HG03558 (cell line): ENCODE measurements at regions not wholly inside any gene's neighbourhood (a gene's known extent, or its start where the extent isn't known, plus 50 kb on each side); places are given as distances from the start of the nearest gene placed in this dataset.
"Not testable (repeated sequence)": the region's sequence is repeated elsewhere in the genome, so short reads cannot be mapped to it uniquely, and the experiment has no call there.

Experiments
- ATAC-seq: cut with Tn5 transposase; IDR thresholded peaks from one replicate; pipeline ENCODE4 v1.9.1; 2021; ENCODE audit warnings: moderate number of reproducible peaks; ENCODE audit not compliant: unreplicated experiment; ENCODE audit errors: extremely low read depth

DNA sequence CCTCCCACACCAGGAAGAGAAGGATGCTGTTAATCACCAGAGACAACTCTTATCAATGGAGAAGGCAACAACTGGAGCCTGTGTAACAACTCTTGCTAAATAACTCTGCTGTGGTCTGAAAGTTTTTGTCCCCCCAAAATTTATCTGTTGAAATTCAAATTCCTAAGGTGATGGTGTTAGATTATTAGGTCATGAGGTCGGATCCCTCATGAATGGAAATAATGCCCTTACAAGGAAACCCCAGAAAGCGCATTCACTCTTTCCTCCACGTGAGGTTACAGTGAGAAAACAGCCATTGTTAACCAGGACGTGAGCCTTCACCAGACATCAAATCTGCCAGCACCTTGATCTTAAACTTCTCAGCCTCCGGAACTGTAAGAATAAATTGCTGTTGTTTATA lies 141.9 kb upstream of the CXADR start:
- no peak for ATAC-seq

DNA sequence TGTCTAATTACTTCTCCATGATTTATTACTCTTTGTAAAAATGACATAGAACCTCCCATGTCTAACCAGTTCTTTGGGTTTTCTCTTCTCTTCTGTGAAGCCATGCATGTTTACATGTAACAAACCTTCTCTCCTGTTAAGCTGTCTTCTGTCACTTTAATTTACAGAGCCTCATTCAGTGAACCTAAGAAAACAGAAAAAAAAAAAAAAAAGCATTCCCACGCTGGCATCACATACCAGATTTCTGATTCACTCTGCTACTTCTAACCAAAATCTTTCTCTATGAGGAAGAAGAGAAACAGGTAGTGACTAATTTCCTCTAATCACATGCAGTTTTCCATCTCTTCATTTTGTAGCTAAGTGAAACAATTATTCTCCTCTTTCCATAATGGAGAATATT lies 141.4 kb upstream of the CXADR start:
- ATAC-seq: no peak

DNA sequence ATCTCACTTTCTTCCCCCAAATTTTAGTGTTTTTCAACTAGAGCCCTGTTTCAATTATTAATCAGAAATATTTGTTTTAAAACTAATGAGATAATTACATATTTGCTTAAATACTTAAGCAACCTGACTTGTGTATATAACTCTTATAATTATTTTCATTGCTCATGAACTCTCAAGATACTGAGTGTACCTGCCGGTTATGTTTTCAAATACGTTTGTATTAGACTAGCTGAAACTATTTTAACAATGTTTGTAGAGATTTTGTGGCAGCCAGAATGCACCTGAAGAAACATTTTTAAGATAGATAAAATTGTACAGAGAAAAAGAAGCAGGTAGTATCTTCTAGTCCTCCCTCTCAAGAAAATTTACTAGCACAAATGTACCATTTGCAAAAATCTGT lies 140.6 kb upstream of the CXADR start:
- no peak for ATAC-seq

DNA sequence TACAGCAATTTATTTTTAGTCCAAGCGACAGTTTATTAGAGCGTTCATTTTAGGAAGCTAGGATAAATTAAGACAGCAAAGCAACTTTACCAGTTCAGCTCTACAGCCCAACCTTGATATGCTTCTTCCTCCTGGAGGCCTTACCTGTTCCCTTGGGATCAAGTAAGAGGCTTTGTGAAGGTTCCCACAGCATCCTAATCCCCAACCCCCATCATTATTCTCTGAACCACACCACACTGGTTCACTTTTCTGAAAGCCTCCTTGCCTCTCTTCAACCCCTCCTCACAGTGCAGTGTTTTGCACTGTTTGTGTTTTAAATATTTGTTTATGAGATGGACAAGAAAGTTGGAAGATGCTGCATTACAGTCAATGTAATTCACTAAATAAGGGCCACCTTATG lies 126.3 kb upstream of the CXADR start:
- no peak for ATAC-seq

DNA sequence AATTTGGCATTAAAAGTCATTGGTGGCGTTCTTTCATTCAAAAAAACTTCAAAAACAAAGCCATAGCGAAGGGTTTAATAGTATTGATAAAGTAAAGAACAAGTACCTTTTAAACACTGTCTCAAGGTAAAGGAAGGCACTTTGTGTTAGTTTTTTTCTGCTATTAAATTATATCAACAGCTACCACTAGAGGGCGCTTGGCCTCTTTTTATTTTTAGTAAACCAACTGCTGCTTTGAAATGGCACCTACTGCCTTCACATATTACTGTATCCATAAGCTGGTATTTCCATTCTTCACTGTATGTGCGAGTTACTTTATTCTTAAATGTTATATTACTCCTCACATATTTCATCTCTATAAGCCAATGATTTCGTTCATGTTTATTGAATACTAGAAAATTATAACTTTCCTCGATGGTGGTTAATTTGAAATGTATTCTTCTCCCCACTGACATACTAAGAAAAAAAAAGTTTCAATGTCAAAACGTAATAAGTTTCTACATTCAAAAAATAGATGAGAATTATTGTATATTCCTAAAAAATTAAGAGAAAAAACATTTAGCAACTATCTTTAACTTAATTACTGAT lies 125.7 kb upstream of the CXADR start:
- no peak for ATAC-seq

DNA sequence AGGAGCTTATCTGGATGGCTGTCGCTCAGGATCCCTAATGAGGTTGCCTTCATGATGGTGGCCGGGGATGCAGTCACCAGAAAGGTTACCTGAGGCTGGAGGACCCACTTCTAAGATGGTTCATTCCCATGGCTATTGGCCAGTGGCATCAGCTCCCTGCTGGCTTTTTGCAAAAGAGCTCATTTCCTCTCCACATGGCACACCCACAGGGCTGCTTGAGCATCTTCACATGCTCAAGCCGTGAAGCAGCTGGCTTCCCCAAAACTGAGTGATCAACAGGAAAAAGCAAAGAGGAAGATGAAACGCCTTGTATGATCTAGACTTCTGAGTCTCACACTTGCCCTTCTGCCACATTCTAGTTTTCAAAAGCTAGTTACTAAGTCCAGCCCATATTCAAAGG lies 124.6 kb upstream of the CXADR start:
- no peak for ATAC-seq

DNA sequence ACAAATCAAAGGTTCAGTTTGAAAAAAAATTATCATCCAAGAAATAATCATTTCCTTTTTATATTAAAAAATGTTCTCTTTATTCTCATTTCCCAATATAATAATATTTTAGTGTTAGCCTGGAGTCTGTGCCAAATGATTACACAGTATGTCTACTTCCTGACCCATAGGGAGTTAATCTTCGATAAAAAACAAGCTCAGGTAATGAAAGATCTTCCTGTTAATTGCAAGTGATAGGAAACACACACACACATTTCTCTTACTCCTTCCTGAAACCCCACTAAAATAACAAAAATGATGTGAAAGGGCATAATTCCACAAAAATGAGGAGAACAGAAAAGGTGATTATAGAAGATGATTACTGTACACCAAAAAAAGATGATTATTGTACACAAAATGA lies 123.5 kb upstream of the CXADR start:
- no peak for ATAC-seq

DNA sequence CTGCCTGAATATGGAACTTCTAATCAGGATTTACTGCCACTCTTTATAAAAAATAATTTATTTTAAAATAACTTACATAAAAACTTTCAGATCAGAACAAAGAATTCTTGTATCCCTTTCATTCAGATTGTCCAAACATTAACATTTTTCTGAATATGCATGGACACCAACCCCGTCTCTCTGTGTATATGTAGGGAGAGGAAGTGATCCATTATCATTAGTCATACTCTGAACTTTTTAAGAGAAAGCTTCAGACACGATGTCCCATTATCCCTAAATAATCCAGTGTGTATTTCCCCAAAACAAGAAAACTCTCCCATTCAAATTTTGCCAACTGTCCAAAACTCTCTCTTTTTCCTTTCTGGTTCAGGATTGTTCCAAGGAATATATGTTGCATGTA lies 122.3 kb upstream of the CXADR start:
- no peak for ATAC-seq

DNA sequence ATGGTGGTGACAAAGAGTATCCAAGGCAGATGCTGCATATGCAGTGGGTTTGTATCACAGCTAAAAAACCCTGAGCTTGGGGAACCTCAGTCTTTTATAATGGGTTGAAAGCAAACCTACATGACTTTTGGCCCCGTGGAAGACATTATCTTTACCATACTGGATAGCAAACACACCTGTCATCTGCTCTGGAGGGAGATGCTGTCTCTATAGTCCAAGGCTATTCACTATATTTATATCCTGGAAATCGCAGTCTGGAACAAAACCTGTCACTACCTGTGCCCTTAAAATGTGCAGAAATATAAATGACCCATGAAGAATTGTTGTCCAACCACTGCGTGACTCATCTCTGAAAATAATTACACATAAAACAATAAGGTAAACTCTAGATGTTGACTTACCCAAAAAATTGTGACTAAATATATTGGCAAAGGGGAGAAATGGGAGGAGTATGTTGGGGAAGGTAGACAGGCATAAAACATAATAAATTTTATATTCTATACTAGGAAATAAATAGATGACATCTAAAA lies 121.0 kb upstream of the CXADR start:
- ATAC-seq: no peak

DNA sequence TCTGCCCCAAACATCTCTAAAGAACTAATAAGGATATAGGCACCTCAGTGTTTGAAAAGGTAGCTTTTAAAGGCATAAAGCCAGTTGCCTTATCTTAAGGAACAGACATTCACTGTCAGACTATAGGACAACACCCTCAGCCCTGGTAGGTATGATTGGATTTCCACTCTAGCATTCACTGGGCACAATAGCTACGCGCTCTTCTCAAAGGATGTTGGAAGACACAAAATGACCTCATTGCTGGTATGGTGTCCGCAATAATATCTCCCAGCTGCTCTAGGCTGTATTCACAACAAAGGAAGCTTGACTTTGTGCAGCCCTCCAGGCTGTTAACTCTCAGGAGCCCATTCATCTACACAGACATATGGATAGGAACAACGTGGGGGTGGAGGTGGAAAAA lies 119.4 kb upstream of the CXADR start:
- no peak for ATAC-seq

DNA sequence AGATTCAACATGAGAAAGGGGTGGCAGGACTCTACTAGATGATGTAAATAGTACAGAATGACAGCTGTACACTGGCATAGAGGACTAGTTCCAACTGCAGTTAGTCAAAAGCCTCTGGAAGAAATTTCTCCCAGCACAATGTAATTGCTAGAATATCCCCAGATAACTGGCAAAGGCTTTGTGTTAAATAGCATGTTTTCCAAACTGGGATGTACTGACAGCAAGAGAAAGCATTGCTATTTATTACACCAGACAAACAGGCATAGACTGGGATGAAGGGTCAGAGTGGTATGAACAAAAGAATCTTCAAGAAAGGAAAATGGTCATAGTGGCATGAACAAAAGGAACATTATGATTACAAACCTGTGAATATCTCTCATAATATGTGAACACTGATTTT lies 115.9 kb upstream of the CXADR start:
- no peak for ATAC-seq

DNA sequence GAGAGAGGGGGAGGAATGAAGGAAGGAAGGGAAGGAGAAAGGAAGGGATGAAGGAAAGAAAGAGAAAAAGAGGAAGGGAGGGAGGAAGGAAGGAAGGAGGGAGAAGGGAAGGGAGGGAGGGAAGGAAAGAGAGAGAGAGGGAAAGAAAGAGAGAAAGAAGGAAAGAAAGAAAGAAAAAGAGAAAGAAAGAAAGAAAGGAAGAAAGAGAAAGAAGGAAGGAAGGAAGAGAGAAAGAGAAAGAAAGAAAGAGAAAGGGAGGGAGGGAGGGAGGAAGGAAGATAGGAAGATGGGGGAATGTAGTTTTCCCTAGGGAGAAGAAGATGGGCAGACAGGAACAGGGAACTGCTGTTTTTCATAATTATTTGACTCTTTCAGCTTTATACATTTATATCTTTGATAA lies 115.1 kb upstream of the CXADR start:
- no peak for ATAC-seq

DNA sequence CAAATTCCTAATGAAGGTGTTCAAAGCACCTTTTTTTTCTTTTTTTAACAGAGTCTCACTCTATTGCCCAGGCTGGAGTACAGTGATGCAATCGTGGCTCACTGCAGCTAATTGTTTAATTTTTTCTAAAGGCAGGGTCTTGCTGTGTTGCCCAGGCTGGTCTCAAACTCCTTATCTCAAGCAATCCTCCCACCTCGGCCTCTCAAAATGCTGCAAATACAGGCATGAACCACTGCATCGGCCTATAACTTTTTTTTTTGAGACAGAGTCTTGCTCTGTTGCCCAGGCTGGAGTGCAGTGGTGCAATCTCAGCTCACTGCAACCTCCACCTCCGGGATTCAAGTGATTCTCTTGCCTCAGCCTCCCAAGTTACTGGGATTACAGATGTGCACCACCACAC lies 113.9 kb upstream of the CXADR start:
- ATAC-seq: not testable (repeated sequence)

DNA sequence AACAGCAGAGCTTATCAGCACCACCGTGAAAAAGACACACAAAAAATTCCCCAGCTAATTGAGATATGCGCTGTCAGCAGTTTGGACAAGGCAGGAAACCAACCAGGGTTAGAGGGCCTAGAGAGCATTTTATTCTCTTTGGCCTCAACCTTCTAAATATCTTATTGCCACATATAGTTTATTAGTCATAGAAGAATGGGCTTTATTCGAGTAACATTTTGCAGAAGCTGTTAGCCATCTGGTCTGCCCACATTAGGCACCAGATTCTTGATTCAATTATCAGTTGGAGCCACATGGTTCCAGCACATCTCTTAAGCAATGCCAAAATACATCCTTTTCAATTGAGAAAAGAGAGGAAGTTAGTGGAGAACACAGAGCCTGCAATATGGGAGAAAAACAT lies 109.9 kb upstream of the CXADR start:
- no peak for ATAC-seq

DNA sequence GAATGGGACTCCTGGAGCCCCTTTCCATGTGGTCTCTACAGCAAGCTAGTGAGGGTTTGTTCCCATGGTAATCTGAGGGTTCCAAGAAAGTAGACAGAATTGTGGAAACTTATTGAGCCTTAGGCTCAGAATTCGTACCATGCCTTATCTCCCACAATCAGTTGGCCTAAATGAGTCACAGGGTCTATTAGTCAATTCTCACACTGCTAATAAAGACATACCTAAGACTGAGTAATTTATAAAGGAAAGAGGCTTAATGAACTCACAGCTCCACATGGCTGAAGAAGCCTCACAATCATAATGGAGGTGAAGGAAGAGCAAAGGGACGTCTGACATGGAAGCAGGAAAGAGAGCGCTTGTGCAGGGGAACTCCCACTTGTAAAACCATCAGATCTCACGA lies 106.6 kb upstream of the CXADR start:
- no peak for ATAC-seq

DNA sequence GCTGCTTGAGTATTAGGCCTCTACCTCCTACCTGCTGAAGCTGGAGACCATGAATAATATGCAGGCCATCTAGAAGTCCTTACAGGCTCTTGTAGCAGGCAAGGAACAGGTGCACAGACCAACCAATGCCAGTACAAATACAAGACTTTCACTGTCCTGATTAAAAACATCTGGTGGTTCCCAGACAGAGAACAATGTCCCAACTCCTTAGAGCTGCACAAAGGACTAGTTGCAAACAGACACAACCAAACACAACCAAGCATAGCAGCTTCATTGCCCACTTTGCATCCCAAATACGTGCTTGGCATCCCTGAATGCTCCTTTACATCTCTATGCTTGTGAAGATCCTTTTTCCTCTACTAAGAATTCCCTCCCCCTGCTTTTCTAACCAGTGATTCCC lies 98.1 kb upstream of the CXADR start:
- ATAC-seq: no peak

DNA sequence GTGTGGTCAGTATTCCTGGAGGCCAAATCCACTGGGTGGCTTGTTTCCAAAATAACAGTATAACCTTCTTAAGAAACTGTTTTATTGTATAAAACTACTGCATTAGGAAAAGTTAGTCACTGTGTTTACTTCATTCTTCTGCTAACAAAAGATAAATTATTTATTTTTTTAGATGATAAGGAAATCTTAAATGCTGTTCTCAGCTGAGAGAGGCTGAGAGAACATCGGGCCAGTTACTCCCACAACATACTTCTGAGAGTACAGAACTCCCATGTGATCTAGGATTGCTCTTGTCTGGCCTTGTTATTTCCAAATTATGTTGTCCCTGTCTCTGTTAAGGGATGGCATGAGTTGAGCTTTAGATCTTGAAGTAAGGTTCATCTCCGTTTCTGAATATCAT lies 96.7 kb upstream of the CXADR start:
- no peak for ATAC-seq

DNA sequence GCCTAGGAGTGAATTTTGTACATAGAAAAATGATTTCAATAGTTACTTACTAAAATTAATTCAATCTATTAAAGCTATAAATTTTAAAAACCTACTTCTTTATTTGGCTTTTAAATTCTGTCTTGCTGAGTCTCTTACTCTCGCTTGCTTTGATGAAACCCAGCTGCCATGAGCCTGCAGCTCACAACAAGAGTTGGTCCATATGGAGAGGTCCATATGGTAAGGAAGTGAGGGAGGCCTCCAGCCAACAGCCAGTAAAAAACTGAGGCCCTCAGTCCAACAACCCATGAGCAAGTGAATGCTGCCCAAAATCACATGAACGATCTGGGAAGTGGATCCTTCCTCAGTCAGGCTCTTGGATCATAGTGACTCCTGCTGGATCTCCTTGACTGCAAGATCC lies 89.9 kb upstream of the CXADR start:
- no peak for ATAC-seq

DNA sequence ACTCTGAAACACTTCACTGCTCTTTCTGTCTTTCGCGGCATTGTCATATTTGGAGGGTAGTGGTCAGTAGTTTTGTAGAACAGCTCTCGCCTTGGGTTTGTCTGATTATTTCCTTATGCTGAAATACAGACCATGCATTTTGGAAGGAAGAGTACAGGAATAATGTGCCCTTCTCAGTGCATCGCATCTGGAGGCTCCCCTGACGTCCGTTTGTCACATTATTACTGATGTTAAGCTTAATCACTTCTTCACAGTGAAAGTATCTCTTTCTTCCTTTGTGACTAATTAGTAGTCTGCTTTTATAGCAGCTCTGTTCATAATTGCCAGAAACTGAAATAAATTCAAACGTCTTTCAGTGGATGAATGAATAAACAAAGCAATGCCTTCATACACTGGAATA lies 85.7 kb upstream of the CXADR start:
- no peak for ATAC-seq

DNA sequence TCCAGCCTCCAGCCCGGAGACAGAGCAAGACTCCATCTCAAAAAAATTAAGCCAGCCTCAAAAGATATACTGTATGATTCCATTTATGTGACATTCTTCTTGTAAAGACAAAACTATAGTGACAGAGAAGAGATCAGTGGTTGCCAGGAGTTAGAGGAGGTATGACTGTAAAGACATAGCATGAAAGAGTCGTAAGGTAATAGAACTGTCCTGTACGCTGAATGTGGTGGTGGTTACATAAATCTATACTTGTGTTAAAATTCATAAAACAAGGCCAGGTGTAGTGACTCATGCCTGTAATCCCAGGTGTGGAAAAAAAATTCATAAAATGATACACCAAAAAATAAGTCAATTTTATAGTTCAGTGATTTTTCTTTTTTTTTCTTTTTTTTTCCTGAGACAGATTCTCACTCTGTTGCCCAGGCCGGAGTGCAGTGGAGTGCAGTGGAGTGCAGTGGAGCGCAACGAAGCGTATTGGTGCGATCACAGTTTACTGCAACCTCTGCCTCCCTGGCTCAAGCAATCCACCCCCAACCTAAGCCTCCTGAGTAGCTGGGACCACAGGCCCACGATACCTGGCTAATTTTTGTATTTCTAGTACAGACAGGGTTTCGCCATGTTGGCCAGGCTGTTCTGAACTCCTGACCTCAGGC lies 84.9 kb upstream of the CXADR start:
- peak; percentile 49 for ATAC-seq

DNA sequence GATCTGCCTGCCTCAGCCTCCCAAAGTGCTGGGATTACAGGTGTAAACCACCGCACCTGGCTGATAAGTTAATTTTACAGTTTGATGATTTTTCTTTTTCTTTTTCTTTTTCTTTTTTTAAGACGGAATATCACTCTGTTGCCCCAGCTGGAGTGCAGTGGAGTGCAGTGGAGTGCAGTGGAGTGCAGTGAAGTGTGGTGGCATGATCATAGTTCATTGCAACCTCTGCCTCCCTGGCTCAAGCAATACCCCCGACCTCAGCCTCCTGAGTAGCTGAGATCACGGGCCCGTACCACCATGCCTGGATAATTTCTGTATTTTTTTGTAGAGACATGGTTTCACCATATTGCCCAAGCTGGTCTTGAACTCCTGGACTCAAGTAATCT lies 84.4 kb upstream of the CXADR start:
- peak; percentile 30 for ATAC-seq

DNA sequence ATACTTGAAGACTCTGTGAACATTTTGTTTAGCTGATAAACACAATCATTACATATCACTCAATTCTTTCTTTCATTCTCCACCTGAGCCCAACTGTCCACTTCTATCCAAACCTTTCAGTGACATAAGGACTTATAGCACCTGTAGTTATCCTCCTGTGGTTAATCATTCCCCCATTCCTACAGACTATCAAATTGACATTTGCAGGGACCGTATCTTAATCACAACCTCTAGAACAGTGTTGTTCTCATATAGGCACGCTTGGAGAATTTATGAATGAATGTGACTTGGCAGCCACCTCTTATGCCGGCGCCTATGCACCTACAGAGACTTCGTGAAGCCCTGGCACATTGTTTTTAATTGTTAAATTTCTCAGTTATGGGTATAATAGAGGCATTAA lies 83.9 kb upstream of the CXADR start:
- ATAC-seq: no peak
